ENCODE measurements at regions not wholly inside any gene's neighbourhood (a gene's known extent, or its start where the extent isn't known, plus 50 kb on each side); places are given as distances from the start of the nearest gene placed in this dataset.

DNA sequence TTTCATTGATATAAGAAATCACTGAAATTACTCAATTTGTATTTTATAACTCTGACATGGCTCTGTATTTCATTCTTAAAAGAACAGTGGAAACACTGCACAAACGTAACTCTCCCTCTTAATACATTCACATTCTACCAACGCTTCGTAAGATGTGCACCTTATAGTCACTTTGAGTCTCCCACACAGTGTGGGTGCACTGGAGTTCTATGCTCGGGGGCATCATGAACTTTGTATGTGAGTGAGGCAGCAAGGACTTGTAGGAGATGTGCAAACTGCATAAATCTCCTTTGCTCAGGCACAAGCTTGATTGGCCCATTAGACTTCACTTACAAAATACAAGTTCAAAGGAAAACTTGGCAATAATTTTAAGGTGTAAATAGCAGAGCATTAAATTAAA lies 2385.0 kb upstream of the TENM3 start:
- Histone ChIP-seq H3K4me1 (ENCODE audit: control insufficient read depth in 2 of 3, insufficient read depth in 2 of 3, low read depth in 1 of 3, low read length in 3 of 3) (no peaks in the 10 kb centered on the region), H3K9me3 (ENCODE audit: control insufficient read depth in 2 of 3, insufficient read depth in 1 of 3, low read length in 3 of 3) (no peaks in the 10 kb centered on the region), H3K27ac (ENCODE audit: low read depth in 2 of 2, low read length in 2 of 2) (no peak overlapping the region), H3K27me3 (ENCODE audit: control insufficient read depth, insufficient read depth, low read length) (no peaks in the 10 kb centered on the region), H3K36me3 (ENCODE audit: control insufficient read depth in 2 of 3, insufficient read depth in 3 of 3, low read length in 3 of 3) (no peaks in the 10 kb centered on the region), H3K4me3 (ENCODE audit: low read length in 3 of 3) (no peak overlapping the region), H3K9ac (ENCODE audit: low read length in 3 of 3) (no peak overlapping the region)
- no peak for FAIRE-seq
- TF ChIP-seq, protein P1, sequence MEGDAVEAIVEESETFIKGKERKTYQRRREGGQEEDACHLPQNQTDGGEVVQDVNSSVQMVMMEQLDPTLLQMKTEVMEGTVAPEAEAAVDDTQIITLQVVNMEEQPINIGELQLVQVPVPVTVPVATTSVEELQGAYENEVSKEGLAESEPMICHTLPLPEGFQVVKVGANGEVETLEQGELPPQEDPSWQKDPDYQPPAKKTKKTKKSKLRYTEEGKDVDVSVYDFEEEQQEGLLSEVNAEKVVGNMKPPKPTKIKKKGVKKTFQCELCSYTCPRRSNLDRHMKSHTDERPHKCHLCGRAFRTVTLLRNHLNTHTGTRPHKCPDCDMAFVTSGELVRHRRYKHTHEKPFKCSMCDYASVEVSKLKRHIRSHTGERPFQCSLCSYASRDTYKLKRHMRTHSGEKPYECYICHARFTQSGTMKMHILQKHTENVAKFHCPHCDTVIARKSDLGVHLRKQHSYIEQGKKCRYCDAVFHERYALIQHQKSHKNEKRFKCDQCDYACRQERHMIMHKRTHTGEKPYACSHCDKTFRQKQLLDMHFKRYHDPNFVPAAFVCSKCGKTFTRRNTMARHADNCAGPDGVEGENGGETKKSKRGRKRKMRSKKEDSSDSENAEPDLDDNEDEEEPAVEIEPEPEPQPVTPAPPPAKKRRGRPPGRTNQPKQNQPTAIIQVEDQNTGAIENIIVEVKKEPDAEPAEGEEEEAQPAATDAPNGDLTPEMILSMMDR (IDR thresholded peaks at IDR 0.05; ENCODE audit: borderline replicate concordance, extremely low read depth, insufficient read depth) = no peak
- DNase-seq = no peak
- intact Hi-C loops (cut with DNase I) = no loop called here

DNA sequence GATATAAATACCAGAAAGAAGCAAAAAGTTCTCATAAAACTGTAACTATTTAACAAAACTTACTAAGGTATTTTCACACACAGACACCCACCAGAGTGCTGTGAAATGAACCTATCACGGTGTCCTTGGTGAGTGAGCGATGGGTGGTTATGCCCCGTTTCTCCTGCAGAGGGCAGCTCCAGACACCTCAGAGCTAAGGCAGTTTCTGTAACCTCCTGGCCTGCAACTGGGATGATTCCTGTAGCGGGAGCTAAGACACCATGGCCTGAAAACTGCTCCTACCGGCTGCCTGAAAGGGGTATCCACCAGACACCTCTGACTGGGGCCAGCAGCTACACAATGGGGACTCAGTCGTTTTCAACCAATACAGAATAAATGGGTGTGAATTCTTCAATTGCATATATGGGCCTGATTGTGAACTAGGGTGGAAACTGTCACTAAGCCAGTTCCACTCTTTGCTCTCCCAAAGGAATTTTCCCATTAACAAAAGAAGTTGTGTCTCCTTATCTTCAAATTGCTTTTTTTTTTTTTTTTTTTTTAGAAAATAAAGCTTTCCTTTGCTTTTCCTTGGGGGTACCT lies 2375.8 kb upstream of the TENM3 start:
- H3K27me3 ChIP-seq (ENCODE audit: control insufficient read depth, insufficient read depth, low read length) = no peaks in the 10 kb centered on the region
- no peak overlapping the region for H3K4me3 ChIP-seq (ENCODE audit: low read length in 3 of 3)
- intact Hi-C loops (cut with DNase I) = no loop called here
- no peaks in the 10 kb centered on the region for H3K36me3 ChIP-seq (ENCODE audit: control insufficient read depth in 2 of 3, insufficient read depth in 3 of 3, low read length in 3 of 3)
- H3K27ac ChIP-seq (ENCODE audit: low read depth in 2 of 2, low read length in 2 of 2) = no peak overlapping the region
- H3K9ac ChIP-seq (ENCODE audit: low read length in 3 of 3) = no peak overlapping the region
- DNase-seq = peak; percentile 33 to 77 (median 72)
- no peak for FAIRE-seq
- H3K4me1 ChIP-seq (ENCODE audit: control insufficient read depth in 2 of 3, insufficient read depth in 2 of 3, low read depth in 1 of 3, low read length in 3 of 3) = no peaks in the 10 kb centered on the region
- TF ChIP-seq, protein P1 (IDR thresholded peaks at IDR 0.05; ENCODE audit: borderline replicate concordance, extremely low read depth, insufficient read depth) = peak; percentile 41
- no peaks in the 10 kb centered on the region for H3K9me3 ChIP-seq (ENCODE audit: control insufficient read depth in 2 of 3, insufficient read depth in 1 of 3, low read length in 3 of 3)

DNA sequence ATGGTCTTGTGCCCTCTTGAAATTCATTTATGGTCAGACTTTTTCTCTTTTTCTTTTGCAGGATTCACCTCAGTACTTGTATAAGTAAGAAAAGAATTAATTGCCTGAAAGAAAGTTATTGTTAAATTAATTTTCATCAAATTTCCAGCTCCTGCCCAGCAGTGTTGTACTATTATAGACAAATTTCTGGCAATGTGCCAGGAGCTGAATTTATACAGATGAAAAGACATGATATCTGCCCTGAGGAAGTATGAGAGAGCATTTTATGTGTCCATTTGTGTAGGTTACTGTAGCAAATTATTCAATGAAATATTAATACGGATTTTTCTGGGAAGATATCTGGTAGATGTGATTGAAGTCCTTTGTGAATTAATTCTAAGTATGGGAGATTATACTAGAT lies 2371.5 kb upstream of the TENM3 start:
- Histone ChIP-seq H3K27me3 (ENCODE audit: control insufficient read depth, insufficient read depth, low read length) (no peaks in the 10 kb centered on the region), H3K9me3 (ENCODE audit: control insufficient read depth in 2 of 3, insufficient read depth in 1 of 3, low read length in 3 of 3) (no peaks in the 10 kb centered on the region), H3K27ac (ENCODE audit: low read depth in 2 of 2, low read length in 2 of 2) (no peak overlapping the region), H3K36me3 (ENCODE audit: control insufficient read depth in 2 of 3, insufficient read depth in 3 of 3, low read length in 3 of 3) (no peaks in the 10 kb centered on the region), H3K4me1 (ENCODE audit: control insufficient read depth in 2 of 3, insufficient read depth in 2 of 3, low read depth in 1 of 3, low read length in 3 of 3) (no peaks in the 10 kb centered on the region), H3K9ac (ENCODE audit: low read length in 3 of 3) (no peak overlapping the region), H3K4me3 (ENCODE audit: low read length in 3 of 3) (no peak overlapping the region)
- intact Hi-C loops (cut with DNase I) = no loop called here
- TF ChIP-seq, protein P1 (IDR thresholded peaks at IDR 0.05; ENCODE audit: borderline replicate concordance, extremely low read depth, insufficient read depth) = no peak
- FAIRE-seq = no peak
- no peak for DNase-seq

DNA sequence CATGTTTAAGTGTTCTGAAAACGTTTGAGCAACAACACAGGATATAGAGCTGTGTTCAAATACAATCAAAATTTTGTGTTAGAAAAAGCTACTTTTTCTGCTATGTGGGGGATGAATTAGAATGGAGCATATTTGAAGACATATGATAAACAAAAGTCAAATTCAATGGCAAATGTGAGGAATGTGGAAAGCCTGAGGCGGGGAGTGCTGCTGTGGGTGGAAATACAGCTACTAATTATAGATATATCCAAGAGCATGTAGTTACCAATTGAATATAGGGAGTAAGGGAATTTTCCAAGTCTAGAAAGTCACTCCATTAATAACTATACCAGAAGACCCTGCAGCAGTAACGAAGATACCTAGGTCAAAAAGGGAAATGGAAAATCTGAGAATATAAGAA lies 2370.4 kb upstream of the TENM3 start:
- no peaks in the 10 kb centered on the region for H3K36me3 ChIP-seq (ENCODE audit: control insufficient read depth in 2 of 3, insufficient read depth in 3 of 3, low read length in 3 of 3)
- H3K4me3 ChIP-seq (ENCODE audit: low read length in 3 of 3) = no peak overlapping the region
- H3K9me3 ChIP-seq (ENCODE audit: control insufficient read depth in 2 of 3, insufficient read depth in 1 of 3, low read length in 3 of 3) = no peaks in the 10 kb centered on the region
- intact Hi-C loops (cut with DNase I) = no loop called here
- H3K4me1 ChIP-seq (ENCODE audit: control insufficient read depth in 2 of 3, insufficient read depth in 2 of 3, low read depth in 1 of 3, low read length in 3 of 3) = no peaks in the 10 kb centered on the region
- no peak overlapping the region for H3K9ac ChIP-seq (ENCODE audit: low read length in 3 of 3)
- FAIRE-seq (no peak), DNase-seq (no peak)
- H3K27ac ChIP-seq (ENCODE audit: low read depth in 2 of 2, low read length in 2 of 2) = no peak overlapping the region
- TF ChIP-seq, protein P1 (IDR thresholded peaks at IDR 0.05; ENCODE audit: borderline replicate concordance, extremely low read depth, insufficient read depth) = no peak
- H3K27me3 ChIP-seq (ENCODE audit: control insufficient read depth, insufficient read depth, low read length) = no peaks in the 10 kb centered on the region

Data from kidney (tissue), 13 donors.